Thoracic aorta (tissue), 2 donors: ENCODE measurements at regions not wholly inside any gene's neighbourhood (a gene's known extent, or its start where the extent isn't known, plus 50 kb on each side); places are given as distances from the start of the nearest gene placed in this dataset.

ENCODE experiments used
- ATAC-seq: fragments of 150-250 bp; one replicate; pipeline ENCODE4 v1.8.0; 2017; ENCODE audit warnings: low read depth; ENCODE audit not compliant: insufficient number of reproducible peaks, low FRiP score
- DNase-seq: peaks from one replicate; pipeline ENCODE4 v3.0.0-alpha.2; 2020; ENCODE audit warnings: low spot score
- H3K27ac ChIP-seq, 2 donors: fragments of 200-600 bp; sonication (generic); 1 replicate in 1 of 2; 2 replicates in 1 of 2; pipeline ENCODE4 v1.5.1; 2016; ENCODE audit warnings: mild to moderate bottlenecking in 2 of 2, moderate library complexity in 2 of 2
- H3K27me3 ChIP-seq: fragments of 200-600 bp; sonication (generic); replicated peaks from 2 replicates; pipeline ENCODE4 v1.6.0; 2016; ENCODE audit warnings: mild to moderate bottlenecking; ENCODE audit not compliant: insufficient read depth
- H3K36me3 ChIP-seq: fragments of 200-600 bp; sonication (generic); one replicate; pipeline ENCODE4 v1.5.1; 2016
- H3K4me1 ChIP-seq, 2 donors: fragments of 200-600 bp; sonication (generic); 1 replicate in 1 of 2; 2 replicates in 1 of 2; pipeline versions ENCODE4 v1.5.1 to v1.6.0; 2016; ENCODE audit warnings: low read depth in 2 of 2, mild to moderate bottlenecking in 1 of 2; ENCODE audit not compliant: control insufficient read depth in 1 of 2
- H3K4me3 ChIP-seq: fragments of 200-600 bp; sonication (generic); 2 replicates; pipeline ENCODE4 v1.5.1; 2016; ENCODE audit warnings: mild to moderate bottlenecking
- H3K9me3 ChIP-seq: fragments of 200-600 bp; sonication (generic); 2 replicates; pipeline ENCODE4 v1.5.1; 2016
- CTCF ChIP-seq: fragments of 200-600 bp; sonication (generic); IDR thresholded peaks from one replicate; pipeline ENCODE4 v1.5.1; 2019; ENCODE audit warnings: antibody characterized with exemption

GRCh38 chr17:15883617-15884111 is 61.3 kb upstream of the ADORA2B start:
- TF ChIP-seq CTCF: no peak
- Histone ChIP-seq H3K4me1 (peaks cover 0 to 6% of the 10 kb centered on the region in 2 donors), H3K4me3 (no peak overlapping the region), H3K27ac (no peak overlapping the region), H3K9me3 (no peaks in the 10 kb centered on the region), H3K27me3 (no peaks in the 10 kb centered on the region), H3K36me3 (no peaks in the 10 kb centered on the region)
- ATAC-seq (no peak), DNase-seq (no peak)

- TF ChIP-seq CTCF: no peak
- no peak overlapping the region for H3K4me3 ChIP-seq
- no peaks in the 10 kb centered on the region for H3K36me3 ChIP-seq
- ATAC-seq (no peak), DNase-seq (no peak)
- no peaks in the 10 kb centered on the region for H3K27me3 ChIP-seq
- peaks cover 0 to 6% of the 10 kb centered on the region in 2 donors for H3K4me1 ChIP-seq
- H3K27ac ChIP-seq: no peak overlapping the region
- H3K9me3 ChIP-seq: no peaks in the 10 kb centered on the region
These were observed 60.2 kb upstream of the ADORA2B start for GRCh38 chr17:15884731-15885130.

- no peaks in the 10 kb centered on the region for H3K9me3 ChIP-seq
- H3K27me3 ChIP-seq: no peaks in the 10 kb centered on the region
- no peak for TF ChIP-seq CTCF
- H3K4me3 ChIP-seq: no peak overlapping the region
- no peak for ATAC-seq
- no peaks in the 10 kb centered on the region for H3K36me3 ChIP-seq
- DNase-seq: no peak
- no peak overlapping the region for H3K27ac ChIP-seq
- peaks cover 0 to 6% of the 10 kb centered on the region in 2 donors for H3K4me1 ChIP-seq
These were observed 59.2 kb upstream of the ADORA2B start for GRCh38 chr17:15885770-15886169.

GRCh38 chr17:15886221-15886620 is 58.7 kb upstream of the ADORA2B start:
- TF ChIP-seq CTCF: no peak
- ATAC-seq: no peak
- H3K36me3 ChIP-seq: no peaks in the 10 kb centered on the region

GRCh38 chr17:15886804-15887203 is 58.1 kb upstream of the ADORA2B start:
- Histone ChIP-seq H3K9me3 (no peaks in the 10 kb centered on the region), H3K4me3 (no peak overlapping the region), H3K27me3 (no peaks in the 10 kb centered on the region), H3K4me1 (peaks cover 0 to 6% of the 10 kb centered on the region in 2 donors), H3K27ac (no peak overlapping the region), H3K36me3 (no peaks in the 10 kb centered on the region)
- ATAC-seq: no peak
- no peak for TF ChIP-seq CTCF
- no peak for DNase-seq

More at GRCh38 chr17:15886221-15886620, 58.7 kb upstream of the ADORA2B start:
- H3K4me3 ChIP-seq: no peak overlapping the region
- H3K9me3 ChIP-seq: no peaks in the 10 kb centered on the region
- H3K27me3 ChIP-seq: no peaks in the 10 kb centered on the region
- H3K27ac ChIP-seq: no peak overlapping the region
- peaks cover 0 to 6% of the 10 kb centered on the region in 2 donors for H3K4me1 ChIP-seq
- no peak for DNase-seq
